Skin of body (tissue), 1 donor: ENCODE measurements at regions not wholly inside any gene's neighbourhood (a gene's known extent, or its start where the extent isn't known, plus 50 kb on each side); places are given as distances from the start of the nearest gene placed in this dataset.

ENCODE experiments used
- DNase-seq: peaks from one replicate; lab custom pipeline; 2025; lab: John Stamatoyannopoulos, UW

DNA sequence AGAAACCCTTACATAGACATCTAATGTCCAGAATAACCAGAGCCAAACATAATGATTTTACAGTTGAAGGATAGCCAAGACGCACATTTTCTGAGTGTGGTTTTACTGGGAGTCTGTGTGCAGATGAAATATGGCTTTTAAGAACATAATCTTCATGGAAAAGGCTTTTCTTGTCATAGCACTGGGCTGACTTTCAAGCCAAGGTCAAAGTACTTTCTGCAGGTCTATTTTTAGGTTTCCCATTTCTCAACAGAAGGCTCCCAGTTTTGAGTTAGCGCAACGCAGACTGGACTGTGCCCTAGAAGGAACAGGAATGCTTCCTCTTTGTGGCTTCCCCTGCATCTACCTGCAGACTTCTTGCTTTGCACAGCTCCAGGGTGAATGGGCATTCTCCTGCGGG, 92.3 kb upstream of the UPP2 start:
- no peak for DNase-seq

DNA sequence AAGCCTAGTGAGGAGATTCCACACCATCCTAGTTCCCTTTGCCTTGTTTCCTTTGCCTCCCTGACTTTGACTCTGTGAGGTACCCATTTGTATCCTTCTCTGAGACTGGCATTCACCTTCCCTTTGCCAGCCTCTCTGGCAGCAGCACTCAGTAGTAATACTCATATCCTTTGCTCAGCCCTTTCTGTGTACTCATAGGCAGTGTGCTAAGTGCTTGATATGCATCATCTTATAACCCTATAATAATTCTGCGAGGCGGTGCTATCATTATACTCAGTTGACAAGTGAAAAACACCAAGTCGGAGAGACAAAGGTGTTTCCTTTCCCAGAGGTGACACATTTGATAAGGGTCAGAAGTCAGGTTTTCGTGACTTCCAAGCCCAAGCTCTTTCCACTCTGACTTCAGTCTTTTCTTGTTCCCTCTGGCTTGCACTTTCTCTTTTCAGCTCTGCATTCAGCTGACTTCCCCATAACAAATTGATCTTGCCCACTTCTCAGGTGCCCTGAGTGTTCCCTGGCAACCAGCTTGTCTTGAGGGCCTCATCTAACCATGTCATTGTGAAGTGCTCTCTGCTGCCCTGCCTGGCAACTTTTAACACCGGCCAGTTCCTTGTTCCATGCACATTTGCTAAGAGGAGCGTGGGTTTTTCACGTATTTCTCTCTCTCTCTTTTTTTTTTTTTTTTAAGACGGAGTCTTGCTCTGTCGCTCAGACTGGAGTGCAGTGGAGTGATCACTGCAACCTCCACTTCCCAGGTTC, 94.5 kb upstream of the UPP2 start:
- no peak for DNase-seq

DNA sequence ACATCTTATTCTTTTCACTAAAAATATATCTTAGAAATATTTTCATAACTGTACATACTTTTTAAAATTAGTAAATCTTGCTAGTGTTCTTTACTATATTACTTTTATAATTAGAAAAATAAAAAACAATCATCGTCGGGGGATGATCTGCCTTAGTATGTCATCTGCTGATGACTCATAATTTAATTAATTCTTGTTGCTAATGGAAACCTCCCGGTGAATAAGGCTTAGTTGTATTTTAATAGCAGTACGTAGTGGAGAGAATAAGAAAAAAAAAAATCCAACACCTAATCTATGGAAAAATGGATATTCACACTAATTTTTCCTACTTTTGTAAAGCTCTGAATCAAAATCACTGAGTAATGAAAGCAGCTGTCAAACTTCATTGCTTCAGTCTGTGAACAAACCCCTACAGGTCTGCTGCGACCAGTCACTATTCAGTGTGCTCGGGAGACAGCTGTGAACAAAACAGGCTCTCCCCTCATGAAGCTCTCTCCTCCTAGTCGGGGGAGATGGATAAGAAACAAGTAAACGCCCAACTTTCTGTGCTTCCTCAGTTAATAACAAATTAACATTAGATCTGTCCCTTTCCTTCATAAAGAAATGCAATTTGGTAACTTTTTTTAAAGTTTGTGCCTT, 97.4 kb upstream of the UPP2 start:
- no peak for DNase-seq

DNA sequence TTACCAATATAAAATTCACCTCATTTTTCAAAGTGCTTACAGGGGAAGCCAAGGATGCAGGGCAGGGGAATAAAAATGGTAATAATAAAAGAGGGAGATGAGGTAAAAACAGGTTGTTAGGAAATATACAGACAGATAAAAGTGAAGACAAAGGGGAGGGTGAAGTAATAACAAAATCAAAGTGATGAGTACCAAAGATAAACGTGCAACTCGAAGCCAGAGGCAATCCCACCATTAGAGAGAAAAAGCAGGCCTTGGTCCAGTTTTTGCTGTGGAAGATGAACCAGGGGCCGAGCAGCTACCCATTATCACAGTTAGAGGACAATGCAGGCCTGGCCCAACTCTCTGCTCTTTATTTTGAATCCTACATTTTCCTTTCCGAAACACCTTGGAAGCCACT, 99.6 kb upstream of the UPP2 start:
- no peak for DNase-seq

DNA sequence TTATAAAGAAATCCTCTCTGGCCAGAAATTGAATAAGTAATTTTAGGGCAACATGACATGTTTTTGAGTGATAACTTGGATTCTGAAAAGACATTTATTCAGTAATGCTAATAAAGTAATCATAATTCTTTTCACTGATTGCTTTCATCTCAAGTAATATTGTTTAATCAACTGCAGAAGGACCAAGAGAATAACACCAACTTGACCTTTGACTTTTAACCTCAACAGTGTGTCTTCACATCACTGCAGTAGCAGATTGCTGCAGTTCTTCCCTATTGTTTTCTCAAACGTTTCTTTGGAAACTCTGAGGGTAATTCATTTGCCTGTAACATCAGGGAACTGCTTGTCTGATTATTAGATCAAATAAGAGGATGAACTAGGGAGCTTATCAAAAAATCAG, 104.9 kb upstream of the UPP2 start:
- DNase-seq, result no peak

DNA sequence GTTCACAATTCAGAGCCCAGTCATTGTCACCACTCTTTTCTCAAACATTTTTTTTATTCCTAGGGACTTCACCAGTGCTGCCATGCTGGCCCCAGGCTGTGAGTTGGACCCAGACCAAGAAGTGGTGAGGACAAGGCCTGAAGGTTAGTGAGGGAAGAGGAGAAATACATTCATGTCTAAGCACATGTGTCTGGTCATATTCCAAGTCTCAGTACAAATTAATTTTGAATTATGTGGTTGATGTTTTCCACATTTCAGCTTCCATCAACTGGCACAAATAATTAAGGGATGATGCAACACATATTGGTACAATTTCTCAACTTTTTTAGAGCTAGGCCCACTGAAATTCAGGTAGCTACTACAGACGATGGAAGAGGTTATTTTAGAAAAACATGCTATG, 106.6 kb upstream of the UPP2 start:
- no peak for DNase-seq

DNA sequence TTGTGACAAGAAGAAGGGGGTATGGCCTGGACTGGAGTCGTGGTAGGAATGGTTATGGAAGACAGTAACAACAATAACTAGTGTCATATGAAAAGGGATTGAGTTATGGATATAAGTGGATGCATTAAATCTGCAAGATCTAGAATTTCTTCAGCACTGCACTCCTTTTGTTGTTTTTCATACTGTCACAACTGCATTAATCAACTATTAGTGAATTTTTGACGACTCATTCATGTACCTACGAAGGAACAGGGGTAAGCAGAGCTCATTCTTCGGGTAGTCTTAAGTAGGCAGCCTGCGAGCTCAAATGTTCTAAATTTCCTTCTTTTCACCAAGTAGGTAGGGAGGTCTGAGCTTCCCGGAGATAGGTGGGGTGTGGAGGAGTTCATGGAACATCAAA, 109.7 kb upstream of the UPP2 start:
- DNase-seq, result no peak

DNA sequence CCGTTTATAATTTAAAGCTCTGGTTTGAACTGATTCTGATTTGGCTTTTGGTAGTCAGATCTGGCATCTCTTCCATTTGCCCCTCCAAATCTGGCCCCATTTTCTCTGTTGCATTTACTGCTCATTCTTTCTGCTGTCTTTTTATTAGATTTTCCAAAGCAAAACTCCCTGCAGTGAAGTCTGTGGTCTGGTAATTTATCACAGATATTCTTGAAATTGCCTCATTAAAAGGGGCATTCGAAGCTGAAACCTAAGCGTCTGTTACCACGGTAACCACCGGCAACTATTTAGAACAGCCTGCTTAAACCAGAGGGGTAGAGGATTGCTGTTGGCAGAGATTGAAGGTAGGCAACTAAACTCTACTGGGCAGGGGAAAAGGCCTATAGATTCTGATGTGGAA, 111.5 kb upstream of the UPP2 start:
- DNase-seq, result no peak

DNA sequence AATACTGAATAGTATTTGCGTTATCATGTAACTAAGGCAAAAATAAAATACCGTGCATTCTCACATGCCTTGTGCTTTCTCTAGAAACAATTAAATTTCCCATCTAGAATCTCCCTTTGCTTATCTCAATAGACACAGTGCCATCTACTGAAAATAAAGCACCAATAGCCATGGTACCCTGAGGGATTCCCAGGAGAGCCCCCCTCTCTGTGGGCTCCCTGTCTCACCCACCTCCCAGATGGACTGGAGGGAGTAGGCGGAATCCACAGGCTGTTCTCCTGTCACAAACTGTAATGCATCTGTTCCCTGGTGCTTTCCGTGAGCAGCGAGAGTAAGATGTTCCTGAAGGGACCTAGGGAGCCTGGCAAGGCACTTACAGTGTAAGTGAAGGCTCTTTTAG, 112.4 kb upstream of the UPP2 start:
- no peak for DNase-seq

DNA sequence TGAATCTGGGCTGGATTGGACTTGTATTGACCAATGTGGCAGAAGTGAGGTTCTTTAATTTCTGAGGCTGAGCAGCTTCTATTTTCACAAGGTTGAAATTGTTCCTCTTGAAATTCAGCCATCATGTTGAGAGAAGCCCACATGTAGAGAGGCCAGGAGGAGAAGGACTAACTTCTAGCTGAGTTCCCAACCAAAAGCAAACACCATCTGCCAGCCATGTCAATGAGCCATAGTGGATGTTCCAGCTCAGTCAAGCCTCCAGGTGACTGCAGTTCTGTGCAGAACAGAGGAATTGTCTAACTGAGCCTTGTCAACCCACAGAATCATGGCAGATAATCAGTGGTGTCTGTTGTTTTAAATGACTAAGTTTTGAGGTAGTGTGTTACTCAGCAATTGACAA, 110.6 kb upstream of the ACVR1 start:
- no peak for DNase-seq

DNA sequence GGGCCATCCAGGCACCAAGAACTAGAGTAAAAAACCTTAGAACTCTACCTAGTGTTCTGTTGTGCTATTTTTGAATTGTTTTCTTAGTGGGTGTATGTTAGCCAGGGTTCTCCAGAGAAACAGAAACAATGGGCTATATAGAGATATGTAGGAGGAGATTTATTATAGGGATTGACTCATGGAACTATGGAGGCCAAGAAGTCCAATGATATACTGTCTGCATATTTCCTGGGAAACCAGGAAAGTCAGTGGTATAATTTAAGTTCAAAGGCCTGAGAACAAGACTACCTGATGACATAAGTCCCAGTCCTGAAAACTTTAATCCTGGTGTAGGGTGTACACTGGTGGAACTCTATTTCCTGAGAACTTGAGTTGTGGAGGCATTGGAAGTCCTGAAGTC, 108.7 kb upstream of the ACVR1 start:
- no peak for DNase-seq

DNA sequence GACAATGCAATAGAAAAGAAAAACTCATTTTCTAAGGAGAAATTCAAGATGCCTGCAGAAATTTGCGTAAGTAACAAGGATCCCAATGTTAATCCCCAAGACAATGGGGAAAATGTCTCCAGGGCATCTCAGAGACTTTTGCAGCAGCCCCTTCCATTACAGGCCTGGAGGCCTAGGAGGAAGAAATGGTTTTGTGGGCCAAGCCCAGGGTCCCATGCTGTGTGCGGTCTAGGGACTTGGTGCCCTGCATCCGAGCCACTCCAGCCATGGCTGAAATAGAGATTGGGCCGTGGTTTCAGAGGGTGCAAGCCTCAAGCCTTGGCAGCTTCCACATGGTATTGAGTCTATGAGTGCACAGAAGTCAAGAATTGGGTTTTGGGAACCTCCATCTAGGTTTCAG, 103.9 kb upstream of the ACVR1 start:
- no peak for DNase-seq

DNA sequence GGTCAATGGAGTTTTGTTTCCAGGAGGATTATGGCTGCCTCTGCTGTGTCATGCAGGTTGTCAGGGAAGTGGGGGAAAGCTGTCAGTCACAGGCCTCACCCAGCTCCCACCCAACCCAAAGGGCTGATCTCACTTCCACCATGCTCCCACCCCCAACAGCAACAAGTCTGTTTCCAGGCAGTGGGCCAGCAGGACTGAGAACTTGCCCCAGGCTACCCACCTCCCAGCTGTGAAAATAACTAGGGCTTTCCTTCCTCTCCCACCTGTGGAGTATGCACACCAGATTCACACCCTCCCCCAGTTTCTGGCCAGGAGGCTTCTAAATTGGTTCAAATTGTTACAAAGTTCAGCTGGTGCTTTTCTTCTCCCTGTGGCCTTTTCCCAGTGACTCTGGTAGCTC, 95.6 kb upstream of the ACVR1 start:
- no peak for DNase-seq

DNA sequence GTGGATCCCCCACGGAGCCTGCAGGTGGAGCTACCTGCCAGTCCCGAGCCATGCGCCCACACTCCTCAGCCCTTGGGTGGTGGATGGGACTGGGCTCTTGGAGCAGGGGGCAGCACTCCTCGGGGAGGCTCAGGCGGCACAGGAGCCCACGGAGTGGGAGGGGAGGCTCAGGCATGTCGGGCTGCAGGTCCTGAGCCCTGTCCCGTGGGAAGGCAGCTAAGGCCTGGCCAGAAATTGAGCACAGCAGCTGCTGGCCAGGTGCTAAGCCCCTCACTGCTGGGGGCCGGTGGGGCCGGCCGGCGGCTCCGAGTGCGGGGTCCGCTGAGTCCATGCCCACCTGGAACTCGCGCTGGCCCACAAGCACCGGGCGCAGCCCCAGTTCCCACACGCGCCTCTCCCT, 91.7 kb upstream of the ACVR1 start:
- DNase-seq, result no peak

DNA sequence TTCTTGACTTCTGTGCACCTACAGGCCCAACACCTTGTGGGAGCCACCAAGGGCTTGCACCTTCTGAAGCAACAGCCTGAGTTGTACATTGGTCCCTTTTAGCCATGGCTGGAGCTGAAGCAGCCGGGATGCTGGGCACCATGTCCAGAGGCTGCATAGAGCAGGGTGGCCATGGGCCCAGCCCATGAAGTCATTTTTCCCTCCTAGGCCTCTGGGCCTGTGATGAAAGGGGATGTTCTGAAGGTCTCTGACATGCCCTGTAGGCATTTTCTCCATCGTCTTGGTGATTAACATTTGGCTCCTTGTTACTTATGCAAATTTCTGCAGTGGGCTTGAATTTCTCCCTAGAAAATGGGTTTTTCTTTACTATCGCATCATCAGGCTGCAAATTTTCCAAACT, 83.1 kb upstream of the ACVR1 start:
- DNase-seq, result no peak

DNA sequence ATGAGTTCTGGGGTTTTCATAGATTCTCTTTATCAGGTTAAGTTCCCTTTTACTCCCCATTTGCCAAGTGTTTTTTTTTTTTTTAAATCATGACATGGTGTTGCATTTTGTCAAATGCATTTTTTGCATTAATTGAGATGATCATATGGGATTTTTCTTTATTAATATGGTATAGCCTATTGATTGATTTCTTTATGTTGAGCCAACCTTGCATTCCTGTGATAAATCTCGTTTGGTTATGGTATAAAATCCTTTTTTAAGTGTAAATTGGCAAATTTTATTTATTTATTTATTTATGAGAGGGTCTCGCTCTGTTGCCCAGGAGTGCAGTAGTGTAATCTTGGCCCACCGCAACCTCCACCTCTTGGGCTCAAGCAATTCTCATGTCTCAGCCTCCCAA, 81.5 kb upstream of the ACVR1 start:
- DNase-seq, result no peak

DNA sequence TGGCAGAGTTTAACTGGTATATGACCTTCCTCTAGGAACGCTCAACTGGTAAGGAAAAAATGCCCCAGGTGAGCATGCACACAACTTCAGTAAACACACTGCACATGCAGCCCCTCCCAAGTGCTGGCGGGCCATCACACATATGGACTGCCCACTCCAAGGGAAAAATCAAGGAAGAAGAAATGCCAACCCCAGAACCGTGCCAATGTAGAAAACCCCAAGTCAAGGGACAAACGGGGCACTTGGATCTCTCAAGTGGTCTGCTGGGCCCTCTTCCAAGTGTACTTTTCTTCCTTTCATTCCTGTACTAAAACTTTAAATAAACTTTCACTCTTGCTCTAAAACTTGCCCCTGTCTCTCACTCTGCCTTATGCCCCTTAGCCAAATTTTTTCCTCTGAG, 76.4 kb upstream of the ACVR1 start:
- no peak for DNase-seq

DNA sequence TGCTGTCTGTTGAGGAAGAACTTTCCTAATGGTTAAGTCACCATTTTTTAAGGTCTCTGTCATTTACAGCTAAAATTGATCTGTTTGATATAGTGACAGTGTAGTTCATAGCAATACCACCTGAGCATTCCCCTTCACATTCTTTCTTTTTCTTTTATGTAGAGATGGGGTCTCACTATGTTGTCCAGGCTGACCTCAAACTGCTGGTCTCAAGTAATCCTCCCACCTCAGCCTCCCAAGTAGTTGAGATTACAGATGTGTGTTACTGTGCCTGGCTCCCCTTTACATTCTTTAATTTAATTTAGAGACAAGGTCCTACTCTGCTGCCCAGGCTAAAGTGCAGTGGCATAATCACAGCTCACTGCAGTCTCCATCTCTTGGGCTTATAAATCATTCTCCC, 72.7 kb upstream of the ACVR1 start:
- DNase-seq, result no peak

DNA sequence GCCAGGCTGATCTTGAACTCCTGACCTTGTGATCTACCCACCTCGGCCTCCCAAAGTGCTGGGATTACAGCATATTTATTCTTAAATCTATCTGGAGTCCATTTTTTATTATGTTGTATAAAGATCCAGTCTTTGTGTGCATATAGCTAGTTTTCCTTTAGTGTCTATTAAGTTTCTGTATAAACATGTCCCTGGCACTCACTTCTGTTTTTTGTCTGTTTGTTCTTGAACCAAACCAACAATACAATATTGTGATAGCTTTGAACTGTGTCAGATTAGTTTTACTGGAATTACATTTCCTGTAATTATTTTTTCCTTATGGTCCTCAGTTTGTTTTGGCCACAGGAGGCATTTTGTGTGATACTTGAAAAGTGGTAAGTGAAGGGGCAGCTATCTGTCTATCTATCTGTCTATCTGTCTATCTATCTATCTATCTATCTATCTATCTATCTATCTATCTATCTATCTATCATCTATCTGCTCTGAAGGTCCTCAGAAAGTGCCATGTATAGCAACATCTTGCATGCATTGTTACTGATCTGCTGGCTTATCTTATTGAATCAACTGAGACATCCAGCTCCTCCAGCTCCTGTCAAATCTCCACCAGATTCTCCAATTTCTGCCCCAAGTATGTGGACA, 70.9 kb upstream of the ACVR1 start:
- no peak for DNase-seq

DNA sequence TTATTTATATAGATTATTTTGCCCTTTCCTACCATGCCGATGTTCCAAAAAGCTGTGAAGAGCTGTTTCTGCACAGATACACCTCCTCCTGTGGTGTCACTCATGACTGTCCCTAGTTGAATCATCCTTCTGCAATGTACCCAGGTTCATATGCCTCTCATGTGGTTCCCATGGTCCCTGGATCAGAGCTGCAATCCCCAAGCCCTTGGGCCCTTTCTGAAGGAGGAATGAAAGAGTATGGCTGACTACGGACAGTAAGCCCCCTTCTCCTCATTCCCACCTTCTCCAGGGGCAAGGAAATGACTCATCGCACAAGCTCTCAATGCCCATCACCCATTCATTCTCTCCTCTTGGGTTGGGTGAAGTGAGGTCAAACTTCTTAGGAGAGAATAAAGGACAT, 63.9 kb upstream of the ACVR1 start:
- no peak for DNase-seq

DNA sequence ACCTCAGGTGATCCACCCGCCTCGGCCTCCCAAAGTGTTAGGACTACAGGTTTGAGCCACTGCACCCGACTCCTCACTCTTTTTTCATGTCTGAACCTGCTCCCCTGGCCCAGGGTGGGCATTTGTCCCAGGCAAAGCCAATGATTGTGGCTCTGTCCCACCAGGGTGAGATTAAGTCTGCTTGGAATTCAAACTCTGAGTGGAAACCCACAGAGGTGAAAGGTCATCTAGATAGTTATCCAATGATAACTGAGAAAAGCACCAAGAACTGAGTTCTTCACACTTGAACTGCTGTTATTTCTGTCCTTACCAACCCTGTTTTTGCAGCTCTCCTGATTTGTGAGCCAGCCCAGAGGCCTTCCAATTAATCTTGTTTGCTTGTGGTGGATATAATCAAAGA, 62.4 kb upstream of the ACVR1 start:
- no peak for DNase-seq

DNA sequence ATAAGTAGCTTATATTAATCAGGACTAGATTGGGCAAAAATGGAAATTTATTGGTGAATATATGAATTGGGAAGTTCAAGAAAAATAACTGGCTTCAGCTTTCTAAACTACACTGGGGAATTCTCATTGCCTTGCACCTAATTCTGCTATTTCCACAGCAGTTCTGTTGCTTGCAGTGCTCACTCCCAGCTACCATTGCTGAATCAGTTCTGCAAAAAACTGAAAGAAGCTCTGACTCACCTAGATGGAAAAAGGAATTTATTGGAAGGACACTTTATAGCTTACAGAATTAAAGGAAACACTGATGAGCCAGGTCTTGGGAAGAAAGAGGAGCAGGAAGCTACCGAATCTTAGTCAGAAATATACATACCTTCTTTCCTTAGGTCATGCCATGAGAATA, 60.3 kb upstream of the ACVR1 start:
- no peak for DNase-seq

DNA sequence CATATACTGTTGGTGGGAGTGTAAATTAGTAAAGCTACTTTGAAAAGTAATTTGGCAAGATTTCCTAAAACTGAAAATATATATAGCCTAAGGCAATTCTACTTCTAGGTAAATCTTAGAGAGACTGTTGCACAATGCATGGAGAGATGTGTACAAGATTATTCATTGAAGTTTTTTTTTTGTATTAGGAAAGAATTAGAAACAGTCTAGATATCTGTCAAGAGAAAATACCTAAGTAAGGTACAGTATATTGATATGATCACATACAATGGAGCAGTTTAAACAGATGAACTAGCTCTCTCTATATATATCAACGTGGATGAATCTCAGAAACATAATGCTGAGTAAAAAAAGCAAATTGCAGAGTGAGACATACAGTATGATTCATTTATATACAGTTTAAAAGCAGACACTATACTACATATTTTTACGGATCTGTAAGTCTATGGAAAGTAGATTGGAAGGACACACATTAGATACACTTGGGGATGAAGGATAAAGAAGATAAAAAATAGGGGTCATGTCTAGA, 59.3 kb upstream of the ACVR1 start:
- no peak for DNase-seq
